Right lobe of liver (tissue), 6 donors: ENCODE measurements at regions not wholly inside any gene's neighbourhood (a gene's known extent, or its start where the extent isn't known, plus 50 kb on each side); places are given as distances from the start of the nearest gene placed in this dataset.
A peak's percentile ranks its signal among the peaks of the same experiment; 100 is the strongest.

Experiments used
- ATAC-seq, 4 donors: fragments of 200-7000 bp; cut with Tn5 transposase; one replicate each; pipeline ENCODE4 v1.9.1; 2020; ENCODE audit warnings: mild to moderate bottlenecking in 4 of 4, moderate library complexity in 4 of 4
- DNase-seq, 3 donors: peaks; one replicate each; pipeline ENCODE4 v3.0.0-alpha.2; 2020
- H3K27ac ChIP-seq, 3 donors: fragments of 200-600 bp; one replicate each; pipeline ENCODE4 v1.8.0; 2022
- H3K27me3 ChIP-seq, 2 donors: fragments of 200-600 bp; one replicate each; pipeline ENCODE4 v1.8.0; 2022
- H3K36me3 ChIP-seq, 4 donors: fragments of 200-600 bp; sonication (generic) in 1 of 4; one replicate each; pipeline versions ENCODE4 v1.5.1 to v1.8.0; 2017 to 2022; ENCODE audit warnings: control low read depth in 1 of 4
- H3K4me1 ChIP-seq, 4 donors: fragments of 200-600 bp; sonication (generic) in 1 of 4; one replicate each; pipeline versions ENCODE4 v1.5.1 to v1.8.0; 2017 to 2022; ENCODE audit warnings: control low read depth in 1 of 4
- H3K4me3 ChIP-seq, 3 donors: fragments of 200-600 bp; one replicate each; pipeline ENCODE4 v1.8.0; 2022
- H3K9me3 ChIP-seq, 4 donors: fragments of 200-600 bp; sonication (generic) in 1 of 4; one replicate each; pipeline versions ENCODE4 v1.5.1 to v1.8.0; 2017 to 2022; ENCODE audit warnings: control low read depth in 1 of 4
- CTCF ChIP-seq, 4 donors: fragments of 200-600 bp in 3 of 4; fragments of 450-650 bp in 1 of 4; IDR thresholded peaks; one replicate each; pipeline versions ENCODE4 v1.5.1 to v1.8.0; 2016 to 2022; ENCODE audit warnings: antibody characterized with exemption in 4 of 4, mild to moderate bottlenecking in 2 of 4
- POLR2A ChIP-seq: fragments of 450-650 bp; IDR thresholded peaks from one replicate; pipeline ENCODE4 v1.6.1; 2017; ENCODE audit warnings: antibody characterized with exemption, mild to moderate bottlenecking
- WGBS: methylation state at CpG from one replicate; pipeline ENCODE4 v1.1.6; 2018; ENCODE audit warnings: low coverage, low lambda C conversion rate; ENCODE audit not compliant: insufficient coverage; ENCODE audit errors: missing lambda C conversion rate; 5-methylcytosine and 5-hydroxymethylcytosine counted together
- intact Hi-C, 2 donors: fragments of 100-400 bp; cut with DNase I; formaldehyde crosslinking; loops; one replicate each; pipeline versions ENCODE4 v1.11.2 to v1.14.1; 2022
- donor health status: DM: no; HTN: yes; CAD: no.
- donor health status: DM: no; HTN: no; CAD: no.
- donor health status: DM: no; HTN: no; CAD: no.
- donor health status: DM: no; HTN: yes; CAD: no.
- donor health status: DM: no; HTN: yes; CAD: no.

DNA sequence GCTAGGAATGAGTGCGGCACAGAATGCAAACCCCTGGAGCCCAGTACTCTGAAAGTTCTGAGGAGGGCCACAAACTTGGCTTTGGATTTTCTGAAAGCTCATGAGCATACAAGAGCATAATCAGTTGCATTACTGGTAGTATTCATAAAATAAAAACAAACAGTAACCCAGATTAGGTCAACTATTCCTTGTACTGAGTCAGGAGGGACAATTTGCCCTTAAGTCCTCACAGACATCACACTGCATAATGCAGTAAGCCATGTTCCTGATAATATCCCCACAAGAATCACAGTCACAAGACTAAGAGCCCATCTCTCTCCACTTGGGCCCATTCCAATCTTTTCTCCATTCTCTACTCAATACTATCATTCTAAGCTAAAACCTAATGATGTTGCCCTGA lies 126.9 kb upstream of the NEIL3 start:
- no peak overlapping the region for H3K27ac ChIP-seq
- ATAC-seq: no peak
- intact Hi-C loops: no loop called here
- H3K4me1 ChIP-seq: no peaks in the 10 kb centered on the region
- DNase-seq: no peak
- no peak overlapping the region for H3K4me3 ChIP-seq
- H3K36me3 ChIP-seq: no peaks in the 10 kb centered on the region
- H3K9me3 ChIP-seq: no peaks in the 10 kb centered on the region
- no peak for TF ChIP-seq CTCF (IDR thresholded peaks at IDR 0.05)
- no peak for TF ChIP-seq POLR2A
- H3K27me3 ChIP-seq: no peaks in the 10 kb centered on the region
- 100% methylated on average over 1 of the region's 1 CpG for WGBS

- DNase-seq: no peak
- intact Hi-C loops: no loop called here
- Histone ChIP-seq H3K9me3 (no peaks in the 10 kb centered on the region), H3K4me3 (no peak overlapping the region), H3K36me3 (no peaks in the 10 kb centered on the region), H3K4me1 (no peaks in the 10 kb centered on the region), H3K27me3 (no peaks in the 10 kb centered on the region), H3K27ac (no peak overlapping the region)
- WGBS: 48% methylated on average over 2 of the region's 2 CpGs
- TF ChIP-seq CTCF (IDR thresholded peaks at IDR 0.05) (no peak), POLR2A (no peak)
- no peak for ATAC-seq
Measured at GRCh38 chr4:177185151-177185550, 124.5 kb upstream of the NEIL3 start.

DNA sequence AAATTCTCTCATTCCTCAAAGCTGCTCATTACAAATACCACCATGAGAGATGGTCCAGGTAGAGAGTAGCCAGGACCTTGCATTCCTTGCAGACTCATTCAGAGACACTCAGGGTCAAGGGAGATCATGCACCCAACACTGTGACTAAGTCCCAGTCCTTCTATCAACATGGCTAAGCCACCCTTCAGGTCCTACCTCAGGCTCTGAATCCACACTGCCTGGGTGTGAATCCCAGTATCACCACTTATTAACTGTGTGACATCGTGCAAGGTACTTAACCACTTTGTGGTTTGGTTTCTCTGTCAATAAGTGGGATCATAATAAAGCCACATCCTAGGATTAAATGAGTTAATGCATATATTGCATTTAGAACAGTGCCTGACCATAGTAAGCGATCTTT lies 124.1 kb upstream of the NEIL3 start:
- no peak for DNase-seq
- TF ChIP-seq CTCF (IDR thresholded peaks at IDR 0.05) (no peak), POLR2A (no peak)

GRCh38 chr4:177187371-177187770 lies 122.3 kb upstream of the NEIL3 start:
- H3K4me1 ChIP-seq: no peaks in the 10 kb centered on the region
- H3K36me3 ChIP-seq: no peaks in the 10 kb centered on the region
- no peaks in the 10 kb centered on the region for H3K27me3 ChIP-seq
- H3K4me3 ChIP-seq: no peak overlapping the region
- H3K9me3 ChIP-seq: no peaks in the 10 kb centered on the region
- 32% methylated on average over 2 of the region's 2 CpGs for WGBS
- ATAC-seq (no peak), DNase-seq (no peak)
- TF ChIP-seq POLR2A (no peak), CTCF (IDR thresholded peaks at IDR 0.05) (no peak)
- intact Hi-C loops: no loop called here
- no peak overlapping the region for H3K27ac ChIP-seq

More for the DNA sequence above, 124.1 kb upstream of the NEIL3 start:
- Histone ChIP-seq H3K9me3 (no peaks in the 10 kb centered on the region), H3K4me3 (no peak overlapping the region), H3K27me3 (no peaks in the 10 kb centered on the region), H3K36me3 (no peaks in the 10 kb centered on the region), H3K4me1 (no peaks in the 10 kb centered on the region), H3K27ac (no peak overlapping the region)
- intact Hi-C loops: no loop called here
- 46% methylated on average over 2 of the region's 2 CpGs for WGBS
- no peak for ATAC-seq

DNA sequence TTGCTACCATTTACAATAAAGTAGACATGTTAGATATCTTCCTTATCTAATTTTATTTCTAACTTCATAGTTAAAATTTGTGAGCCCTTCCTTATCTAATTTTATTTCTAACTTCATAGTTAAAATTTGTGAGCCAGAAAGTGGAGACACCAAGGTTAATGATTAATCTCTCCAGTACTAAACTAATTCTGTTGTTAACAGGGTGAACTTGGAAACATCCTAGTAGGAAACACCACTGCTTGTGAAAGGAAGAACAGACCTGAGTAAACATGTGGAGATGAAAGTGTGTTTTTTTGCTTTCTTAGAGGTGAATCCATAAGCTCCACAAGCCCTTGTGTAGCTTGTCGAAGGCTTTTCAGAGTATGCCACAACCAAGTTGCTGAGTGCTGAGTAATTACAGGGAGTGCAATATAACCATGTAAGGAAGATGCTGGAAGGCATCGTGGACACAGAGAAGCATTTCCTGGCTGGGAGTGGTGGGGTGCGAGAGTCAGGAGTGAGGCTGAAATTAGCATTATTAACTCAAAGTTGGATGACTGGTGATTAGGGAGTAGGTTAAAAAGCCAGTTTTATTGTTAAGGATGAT lies 118.6 kb upstream of the NEIL3 start:
- no peak overlapping the region for H3K4me3 ChIP-seq
- WGBS: 35% methylated on average over 3 of the region's 3 CpGs

More for the DNA sequence above, 118.6 kb upstream of the NEIL3 start:
- DNase-seq (no peak), ATAC-seq (peak in 2 of 4 donors; percentile 52 to 54)
- Histone ChIP-seq H3K27me3 (no peaks in the 10 kb centered on the region), H3K27ac (no peak overlapping the region), H3K9me3 (no peaks in the 10 kb centered on the region), H3K4me1 (no peaks in the 10 kb centered on the region), H3K36me3 (no peaks in the 10 kb centered on the region)
- TF ChIP-seq POLR2A (no peak), CTCF (IDR thresholded peaks at IDR 0.05) (no peak)
- intact Hi-C loops: no loop called here
